ENCODE measurements at regions not wholly inside any gene's neighbourhood (a gene's known extent, or its start where the extent isn't known, plus 50 kb on each side); places are given as distances from the start of the nearest gene placed in this dataset.

DNA sequence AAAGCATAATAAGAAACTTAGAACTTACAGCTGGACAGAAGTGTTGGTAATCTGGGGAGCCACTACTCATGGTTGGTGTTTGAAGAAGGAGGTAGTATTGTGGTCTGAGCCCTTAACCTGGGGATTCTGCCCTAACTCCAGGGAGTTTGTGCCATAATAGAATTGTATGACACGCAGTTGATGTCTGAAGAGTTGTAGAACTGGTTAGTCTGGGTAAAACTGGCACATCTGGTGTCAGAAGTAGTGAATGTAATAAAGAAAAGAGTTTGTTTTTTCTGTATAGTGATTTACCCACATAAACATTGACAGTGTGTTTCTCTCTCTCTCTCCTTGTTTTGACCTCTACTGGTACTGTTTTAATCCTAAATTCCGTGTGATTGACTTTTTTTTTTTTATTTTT lies 448.1 kb upstream of the SEMA3D start:
- TF ChIP-seq, protein P1, sequence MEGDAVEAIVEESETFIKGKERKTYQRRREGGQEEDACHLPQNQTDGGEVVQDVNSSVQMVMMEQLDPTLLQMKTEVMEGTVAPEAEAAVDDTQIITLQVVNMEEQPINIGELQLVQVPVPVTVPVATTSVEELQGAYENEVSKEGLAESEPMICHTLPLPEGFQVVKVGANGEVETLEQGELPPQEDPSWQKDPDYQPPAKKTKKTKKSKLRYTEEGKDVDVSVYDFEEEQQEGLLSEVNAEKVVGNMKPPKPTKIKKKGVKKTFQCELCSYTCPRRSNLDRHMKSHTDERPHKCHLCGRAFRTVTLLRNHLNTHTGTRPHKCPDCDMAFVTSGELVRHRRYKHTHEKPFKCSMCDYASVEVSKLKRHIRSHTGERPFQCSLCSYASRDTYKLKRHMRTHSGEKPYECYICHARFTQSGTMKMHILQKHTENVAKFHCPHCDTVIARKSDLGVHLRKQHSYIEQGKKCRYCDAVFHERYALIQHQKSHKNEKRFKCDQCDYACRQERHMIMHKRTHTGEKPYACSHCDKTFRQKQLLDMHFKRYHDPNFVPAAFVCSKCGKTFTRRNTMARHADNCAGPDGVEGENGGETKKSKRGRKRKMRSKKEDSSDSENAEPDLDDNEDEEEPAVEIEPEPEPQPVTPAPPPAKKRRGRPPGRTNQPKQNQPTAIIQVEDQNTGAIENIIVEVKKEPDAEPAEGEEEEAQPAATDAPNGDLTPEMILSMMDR (conservative IDR thresholded peaks at IDR 0.05; ENCODE audit: low read length) = no peak
- no peak for TF ChIP-seq EZH2phosphoT487 (IDR thresholded peaks at IDR 0.05; ENCODE audit: borderline replicate concordance)

All from Loucy (cell line).